GM18519 (cell line): ENCODE measurements at regions not wholly inside any gene's neighbourhood (a gene's known extent, or its start where the extent isn't known, plus 50 kb on each side); places are given as distances from the start of the nearest gene placed in this dataset.
"Not testable (repeated sequence)": the region's sequence is repeated elsewhere in the genome, so short reads cannot be mapped to it uniquely, and the experiment has no call there.

Experiments
- ATAC-seq: cut with Tn5 transposase; IDR thresholded peaks from one replicate; pipeline ENCODE4 v1.9.1; 2021; ENCODE audit warnings: mild to moderate bottlenecking, moderate library complexity; ENCODE audit not compliant: unreplicated experiment, low FRiP score

DNA sequence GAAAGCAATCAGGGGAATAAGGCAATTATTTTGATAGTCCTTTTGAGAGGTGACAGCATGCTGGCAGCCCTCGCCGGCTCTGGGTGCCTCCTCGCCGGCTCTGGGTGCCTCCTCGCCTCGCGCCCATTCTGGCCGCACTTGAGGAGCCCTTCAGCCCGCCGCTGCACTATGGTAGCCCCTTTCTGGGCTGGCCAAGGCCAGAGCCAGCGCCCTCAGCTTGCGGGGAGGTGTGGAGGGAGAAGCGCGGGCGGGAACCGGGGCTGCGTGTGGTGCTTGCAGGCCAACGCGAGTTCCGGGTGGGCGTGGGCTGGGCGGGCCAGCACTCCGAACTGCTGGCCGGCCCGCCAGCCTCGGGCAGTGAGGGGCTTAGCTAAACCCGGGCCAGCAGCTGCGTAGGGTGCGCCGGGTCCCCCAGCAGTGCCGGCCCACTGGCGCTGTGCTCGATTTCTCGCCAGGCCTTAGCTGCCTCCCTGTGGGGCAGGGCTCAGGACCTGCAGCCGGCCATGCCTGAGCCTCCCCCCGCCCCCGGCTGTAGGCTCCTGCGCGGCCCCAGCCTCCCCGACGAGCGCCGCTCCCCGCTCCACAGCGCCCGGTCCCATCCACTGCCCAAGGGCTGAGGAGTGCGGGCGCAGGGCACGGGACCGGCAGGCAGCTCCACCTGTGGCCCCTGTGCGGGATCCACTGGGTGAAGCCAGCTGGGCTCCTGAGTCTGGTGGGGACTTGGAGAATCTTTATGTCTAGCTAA, 193.5 kb downstream of the ADCYAP1 start:
- not testable (repeated sequence) for ATAC-seq

GRCh38 chr18:1102848-1103247, 198.2 kb downstream of the ADCYAP1 start:
- no peak for ATAC-seq

- no peak for ATAC-seq
Measured at GRCh38 chr18:1103537-1103936, 198.9 kb downstream of the ADCYAP1 start.

DNA sequence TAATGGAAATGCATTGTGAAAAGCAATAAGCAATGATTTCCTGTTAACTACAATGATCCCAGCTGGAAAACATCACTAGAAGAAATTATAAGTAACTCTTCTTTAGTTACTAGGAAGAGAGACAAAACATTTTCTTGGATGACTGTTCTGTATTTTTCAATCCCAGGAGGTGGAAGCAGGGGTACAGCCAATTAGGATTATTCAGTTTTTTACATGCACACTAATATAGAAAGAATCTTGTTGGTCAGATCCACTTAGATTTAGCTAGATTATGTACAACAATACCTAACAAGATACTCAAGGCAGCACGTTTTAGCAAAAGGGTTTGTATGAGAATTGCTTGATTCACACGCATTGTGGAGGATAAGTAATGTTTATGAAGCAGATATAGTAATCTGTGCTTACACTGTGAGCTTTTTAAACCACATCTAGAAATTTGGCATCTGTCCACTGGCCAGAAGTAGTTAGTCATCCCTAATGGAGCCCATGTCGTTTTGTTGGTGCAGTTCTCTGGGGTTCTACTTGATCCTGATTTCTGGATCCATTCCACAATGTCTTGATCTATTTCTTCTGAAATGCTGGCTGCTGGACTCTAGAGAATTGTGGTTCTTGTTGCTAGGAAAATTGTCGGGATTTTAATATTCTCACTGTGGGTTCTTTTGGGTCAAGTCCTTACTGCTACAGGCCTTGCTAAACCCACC, 199.7 kb downstream of the ADCYAP1 start:
- ATAC-seq = no peak

- ATAC-seq = no peak
Measured at GRCh38 chr18:1124495-1124894, 219.8 kb downstream of the ADCYAP1 start.

DNA sequence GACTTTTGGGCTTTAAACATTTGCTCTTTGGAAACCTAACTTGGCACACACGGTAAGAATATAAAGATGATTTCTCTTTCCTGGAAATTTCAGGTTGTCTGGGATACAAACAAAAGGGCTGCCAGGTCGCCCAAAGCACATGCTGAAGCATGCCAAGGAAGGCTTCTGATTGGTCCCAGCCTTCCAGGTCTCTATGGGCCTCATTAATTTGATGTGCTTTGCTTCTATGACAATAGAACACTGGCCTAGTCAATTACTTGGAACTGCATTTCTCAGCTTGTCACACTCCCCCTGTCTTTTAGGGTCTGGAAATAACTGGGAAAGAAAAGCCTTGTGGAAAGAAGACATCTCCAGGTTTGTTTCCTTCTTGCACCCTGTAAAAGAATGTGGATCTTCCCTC, 228.9 kb downstream of the ADCYAP1 start:
- no peak for ATAC-seq

- ATAC-seq = no peak
Measured at GRCh38 chr18:1147730-1148129, 243.1 kb downstream of the ADCYAP1 start.

DNA sequence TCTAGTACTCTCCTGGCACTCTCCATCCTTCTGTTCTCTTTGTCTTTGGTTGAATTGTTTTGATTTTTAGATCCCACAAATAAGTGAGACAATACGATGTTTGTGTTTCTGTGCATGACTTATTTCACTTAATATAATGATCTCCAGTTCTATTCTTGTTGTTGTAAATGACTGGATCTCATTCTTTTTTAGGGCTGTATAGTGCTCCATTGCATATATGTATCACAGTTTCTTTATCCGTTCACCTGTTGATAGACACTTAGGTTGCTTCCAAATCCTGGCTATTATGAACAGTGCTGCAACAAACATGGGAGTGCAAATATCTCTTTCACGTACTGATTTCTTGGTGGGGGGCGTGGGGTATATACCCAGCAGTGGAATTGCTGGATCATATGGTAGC, 245.0 kb downstream of the ADCYAP1 start:
- no peak for ATAC-seq

- ATAC-seq = no peak
Measured at GRCh38 chr18:1150344-1150743, 245.7 kb downstream of the ADCYAP1 start.

- ATAC-seq = not testable (repeated sequence)
Measured at GRCh38 chr18:1152958-1153357, 248.3 kb downstream of the ADCYAP1 start.

GRCh38 chr18:1173593-1173992, 268.9 kb downstream of the ADCYAP1 start:
- no peak for ATAC-seq

DNA sequence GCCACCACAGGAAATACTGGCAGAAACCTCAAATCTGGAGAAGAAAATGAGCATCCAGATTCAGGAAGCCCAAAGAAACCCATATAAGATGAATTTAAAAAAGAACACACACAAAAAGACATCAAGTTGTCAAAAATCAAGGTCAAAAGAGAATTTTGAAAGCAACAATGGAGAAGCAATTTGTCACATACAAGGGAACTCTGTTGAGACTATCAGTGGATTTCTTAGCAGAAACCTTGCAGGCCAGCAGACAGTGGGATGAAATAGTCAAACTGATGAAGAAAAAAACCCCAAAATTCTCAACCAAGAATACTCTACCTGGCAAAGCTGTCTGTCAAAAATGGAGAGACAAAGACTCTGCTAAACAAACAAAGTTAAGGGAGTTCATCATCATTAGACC, 272.6 kb downstream of the ADCYAP1 start:
- ATAC-seq = no peak

DNA sequence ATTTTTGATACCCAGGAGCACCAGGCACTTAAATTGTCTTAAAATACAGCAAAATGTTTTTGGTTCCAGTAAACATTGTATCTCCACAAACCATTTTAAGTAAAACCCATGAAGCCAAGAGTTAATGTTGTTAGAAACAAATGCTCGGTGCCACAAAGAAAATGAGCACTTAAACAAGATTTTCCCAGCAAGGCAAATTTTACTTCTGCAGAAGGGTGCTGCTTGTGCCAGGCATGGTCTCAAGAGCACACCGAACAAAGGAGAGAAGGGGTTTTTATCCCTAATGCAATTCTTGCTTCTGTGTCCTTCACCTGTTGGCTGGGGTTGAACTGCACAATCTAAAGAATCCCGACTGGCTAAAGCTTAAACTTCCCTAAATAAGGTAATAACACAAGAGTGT, 286.7 kb downstream of the ADCYAP1 start:
- no peak for ATAC-seq

- no peak for ATAC-seq
Measured at GRCh38 chr18:1213126-1213525, 308.5 kb downstream of the ADCYAP1 start.

- no peak for ATAC-seq
Measured at GRCh38 chr18:1222880-1223279, 318.2 kb downstream of the ADCYAP1 start.

- no peak for ATAC-seq
Measured at GRCh38 chr18:1227025-1227424, 322.4 kb downstream of the ADCYAP1 start.

GRCh38 chr18:1229634-1230033, 325.0 kb downstream of the ADCYAP1 start:
- no peak for ATAC-seq

GRCh38 chr18:1232867-1233266, 328.2 kb downstream of the ADCYAP1 start:
- no peak for ATAC-seq

DNA sequence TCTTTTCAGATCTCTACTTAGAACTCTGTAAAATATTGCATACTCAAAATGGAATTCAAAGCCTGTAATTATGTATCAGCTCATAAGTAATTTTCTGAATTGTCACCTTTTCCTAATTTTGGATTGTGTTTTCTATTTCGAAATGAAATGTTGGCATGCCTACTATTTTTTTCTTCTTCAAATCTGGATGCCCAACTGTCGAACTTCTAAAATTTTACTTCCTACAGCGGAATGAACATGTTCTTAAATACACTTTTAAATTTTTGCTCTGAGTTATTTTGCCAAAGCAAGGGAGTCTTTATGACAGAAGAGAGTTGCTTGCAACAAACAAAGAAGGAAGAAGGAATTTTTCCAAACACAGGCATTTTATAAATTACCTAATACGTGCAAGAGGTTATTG, 336.0 kb downstream of the ADCYAP1 start:
- ATAC-seq = no peak

GRCh38 chr18:1244397-1245122, 339.9 kb downstream of the ADCYAP1 start:
- no peak for ATAC-seq

DNA sequence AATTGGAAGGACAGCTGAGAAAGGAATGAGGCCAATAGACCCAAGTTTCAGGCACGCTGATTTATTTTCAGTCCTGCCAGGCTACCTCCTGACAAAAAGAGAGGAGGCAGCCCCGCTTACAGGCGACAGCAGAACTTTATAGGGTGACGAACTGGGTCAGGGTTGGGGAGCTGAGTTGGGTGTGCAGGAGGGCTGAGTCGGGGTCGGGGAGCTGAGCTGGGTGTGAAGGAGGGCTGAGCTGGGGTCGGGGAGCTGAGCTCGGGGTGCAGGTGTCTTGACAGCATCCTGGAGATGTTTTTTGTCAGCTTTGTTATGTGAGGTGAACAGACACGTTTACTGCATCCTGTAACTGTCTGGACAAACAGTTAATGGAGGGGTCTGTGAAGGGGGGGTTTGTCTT, 342.2 kb downstream of the ADCYAP1 start:
- ATAC-seq = no peak
